ENCODE measurements at regions not wholly inside any gene's neighbourhood (a gene's known extent, or its start where the extent isn't known, plus 50 kb on each side); places are given as distances from the start of the nearest gene placed in this dataset.

DNA sequence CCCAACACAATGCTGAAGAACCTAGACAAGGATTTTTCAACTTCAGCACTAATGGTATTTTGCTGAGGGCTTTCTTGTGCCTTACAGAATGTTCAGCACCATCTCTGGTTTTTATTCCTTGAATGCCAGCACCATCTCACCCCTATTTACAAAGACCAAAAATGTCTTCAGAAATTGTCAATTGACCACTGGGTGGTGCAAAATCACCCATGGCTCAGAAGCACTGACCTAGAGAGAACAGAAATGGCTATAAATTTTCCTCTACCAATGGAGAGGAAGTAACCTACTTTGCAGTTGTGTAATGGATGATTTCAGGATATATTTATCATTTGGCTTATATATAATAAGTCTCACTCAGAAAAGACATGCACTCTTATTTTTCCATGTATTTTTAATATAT is 431.0 kb upstream of the IRAK1BP1 start:
- DNase-seq (ENCODE audit: low read depth in 1 of 2, low spot score in 1 of 2): no peak
- TF ChIP-seq GABPA (IDR thresholded peaks at IDR 0.05; ENCODE audit: low read depth): no peak
- TF ChIP-seq, protein P1, sequence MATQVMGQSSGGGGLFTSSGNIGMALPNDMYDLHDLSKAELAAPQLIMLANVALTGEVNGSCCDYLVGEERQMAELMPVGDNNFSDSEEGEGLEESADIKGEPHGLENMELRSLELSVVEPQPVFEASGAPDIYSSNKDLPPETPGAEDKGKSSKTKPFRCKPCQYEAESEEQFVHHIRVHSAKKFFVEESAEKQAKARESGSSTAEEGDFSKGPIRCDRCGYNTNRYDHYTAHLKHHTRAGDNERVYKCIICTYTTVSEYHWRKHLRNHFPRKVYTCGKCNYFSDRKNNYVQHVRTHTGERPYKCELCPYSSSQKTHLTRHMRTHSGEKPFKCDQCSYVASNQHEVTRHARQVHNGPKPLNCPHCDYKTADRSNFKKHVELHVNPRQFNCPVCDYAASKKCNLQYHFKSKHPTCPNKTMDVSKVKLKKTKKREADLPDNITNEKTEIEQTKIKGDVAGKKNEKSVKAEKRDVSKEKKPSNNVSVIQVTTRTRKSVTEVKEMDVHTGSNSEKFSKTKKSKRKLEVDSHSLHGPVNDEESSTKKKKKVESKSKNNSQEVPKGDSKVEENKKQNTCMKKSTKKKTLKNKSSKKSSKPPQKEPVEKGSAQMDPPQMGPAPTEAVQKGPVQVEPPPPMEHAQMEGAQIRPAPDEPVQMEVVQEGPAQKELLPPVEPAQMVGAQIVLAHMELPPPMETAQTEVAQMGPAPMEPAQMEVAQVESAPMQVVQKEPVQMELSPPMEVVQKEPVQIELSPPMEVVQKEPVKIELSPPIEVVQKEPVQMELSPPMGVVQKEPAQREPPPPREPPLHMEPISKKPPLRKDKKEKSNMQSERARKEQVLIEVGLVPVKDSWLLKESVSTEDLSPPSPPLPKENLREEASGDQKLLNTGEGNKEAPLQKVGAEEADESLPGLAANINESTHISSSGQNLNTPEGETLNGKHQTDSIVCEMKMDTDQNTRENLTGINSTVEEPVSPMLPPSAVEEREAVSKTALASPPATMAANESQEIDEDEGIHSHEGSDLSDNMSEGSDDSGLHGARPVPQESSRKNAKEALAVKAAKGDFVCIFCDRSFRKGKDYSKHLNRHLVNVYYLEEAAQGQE (IDR thresholded peaks at IDR 0.05; ENCODE audit: insufficient replicate concordance, low read depth): no peak
- no peak for TF ChIP-seq SPI1 (IDR thresholded peaks at IDR 0.05; ENCODE audit: borderline replicate concordance, low read depth)
- TF ChIP-seq, protein P2, sequence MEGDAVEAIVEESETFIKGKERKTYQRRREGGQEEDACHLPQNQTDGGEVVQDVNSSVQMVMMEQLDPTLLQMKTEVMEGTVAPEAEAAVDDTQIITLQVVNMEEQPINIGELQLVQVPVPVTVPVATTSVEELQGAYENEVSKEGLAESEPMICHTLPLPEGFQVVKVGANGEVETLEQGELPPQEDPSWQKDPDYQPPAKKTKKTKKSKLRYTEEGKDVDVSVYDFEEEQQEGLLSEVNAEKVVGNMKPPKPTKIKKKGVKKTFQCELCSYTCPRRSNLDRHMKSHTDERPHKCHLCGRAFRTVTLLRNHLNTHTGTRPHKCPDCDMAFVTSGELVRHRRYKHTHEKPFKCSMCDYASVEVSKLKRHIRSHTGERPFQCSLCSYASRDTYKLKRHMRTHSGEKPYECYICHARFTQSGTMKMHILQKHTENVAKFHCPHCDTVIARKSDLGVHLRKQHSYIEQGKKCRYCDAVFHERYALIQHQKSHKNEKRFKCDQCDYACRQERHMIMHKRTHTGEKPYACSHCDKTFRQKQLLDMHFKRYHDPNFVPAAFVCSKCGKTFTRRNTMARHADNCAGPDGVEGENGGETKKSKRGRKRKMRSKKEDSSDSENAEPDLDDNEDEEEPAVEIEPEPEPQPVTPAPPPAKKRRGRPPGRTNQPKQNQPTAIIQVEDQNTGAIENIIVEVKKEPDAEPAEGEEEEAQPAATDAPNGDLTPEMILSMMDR (IDR thresholded peaks at IDR 0.05; ENCODE audit: insufficient read depth, low read length): no peak
- TF ChIP-seq POLR2AphosphoS5 (IDR thresholded peaks at IDR 0.05; ENCODE audit: low read depth): no peak
- Histone ChIP-seq H3K4me3 (replicated peaks; ENCODE audit: insufficient read depth, low read length) (no peak overlapping the region), H3K27me3 (ENCODE audit: insufficient read depth, poor library complexity, severe bottlenecking) (no peaks in the 10 kb centered on the region), H3K27ac (replicated peaks) (no peak overlapping the region)

DNA sequence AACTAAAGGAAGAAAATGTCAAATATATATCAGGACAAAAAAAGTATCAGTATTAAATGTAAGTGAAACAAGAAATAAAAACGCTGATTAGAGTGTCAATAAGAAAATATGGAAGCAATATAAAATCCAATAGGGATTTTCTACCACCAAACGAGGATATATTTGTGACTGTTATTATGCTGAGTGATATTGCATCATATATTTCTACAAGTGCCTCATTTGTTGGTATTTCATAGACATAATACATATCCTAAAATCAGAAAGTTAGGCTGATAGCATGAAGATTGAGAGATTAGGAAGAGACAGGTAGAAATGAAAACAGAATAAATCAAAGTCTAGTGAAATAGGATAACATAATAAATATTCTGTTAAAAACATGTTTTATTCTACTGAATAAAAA is 429.2 kb upstream of the IRAK1BP1 start:
- H3K4me3 ChIP-seq (replicated peaks; ENCODE audit: insufficient read depth, low read length): no peak overlapping the region
- H3K27ac ChIP-seq (replicated peaks): no peak overlapping the region
- no peak for TF ChIP-seq POLR2AphosphoS5 (IDR thresholded peaks at IDR 0.05; ENCODE audit: low read depth)
- DNase-seq (ENCODE audit: low read depth in 1 of 2, low spot score in 1 of 2): no peak
- H3K27me3 ChIP-seq (ENCODE audit: insufficient read depth, poor library complexity, severe bottlenecking): no peaks in the 10 kb centered on the region

DNA sequence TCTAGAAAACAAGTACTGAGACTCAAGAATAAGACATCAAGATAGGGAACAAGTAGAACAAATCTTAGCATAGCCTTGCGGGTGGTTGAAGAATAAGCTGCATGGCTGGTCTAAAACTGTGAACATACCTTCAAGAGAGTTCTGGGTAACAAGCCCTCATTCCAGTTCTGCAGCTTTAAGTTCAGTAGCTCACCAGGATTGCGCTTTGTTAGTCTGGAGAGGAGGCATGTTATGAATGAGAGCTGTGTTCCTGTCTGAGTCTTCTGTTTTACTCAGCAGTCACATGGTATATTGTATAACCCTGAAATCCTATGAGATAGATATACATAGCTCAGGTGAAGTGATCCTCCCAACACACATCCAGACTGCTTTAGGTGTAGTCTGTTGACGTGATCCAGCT is 406.6 kb upstream of the IRAK1BP1 start:
- no peak for DNase-seq (ENCODE audit: low read depth in 1 of 2, low spot score in 1 of 2)
- TF ChIP-seq, protein P2 (IDR thresholded peaks at IDR 0.05; ENCODE audit: insufficient read depth, low read length): no peak
- Histone ChIP-seq H3K27me3 (ENCODE audit: insufficient read depth, poor library complexity, severe bottlenecking) (no peaks in the 10 kb centered on the region), H3K4me3 (replicated peaks; ENCODE audit: insufficient read depth, low read length) (no peak overlapping the region), H3K27ac (replicated peaks) (no peak overlapping the region)

GRCh38 chr6:78462728-78463127 is 404.6 kb upstream of the IRAK1BP1 start:
- Histone ChIP-seq H3K27me3 (ENCODE audit: insufficient read depth, poor library complexity, severe bottlenecking) (no peaks in the 10 kb centered on the region), H3K4me3 (replicated peaks; ENCODE audit: insufficient read depth, low read length) (no peak overlapping the region), H3K27ac (replicated peaks) (no peak overlapping the region)
- TF ChIP-seq, protein P2 (IDR thresholded peaks at IDR 0.05; ENCODE audit: insufficient read depth, low read length): no peak
- TF ChIP-seq SPI1 (IDR thresholded peaks at IDR 0.05; ENCODE audit: borderline replicate concordance, low read depth): no peak
- TF ChIP-seq GABPA (IDR thresholded peaks at IDR 0.05; ENCODE audit: low read depth): no peak
- no peak for TF ChIP-seq POLR2AphosphoS5 (IDR thresholded peaks at IDR 0.05; ENCODE audit: low read depth)
- TF ChIP-seq, protein P1 (IDR thresholded peaks at IDR 0.05; ENCODE audit: insufficient replicate concordance, low read depth): no peak
- DNase-seq (ENCODE audit: low read depth in 1 of 2, low spot score in 1 of 2): no peak
